ENCODE measurements at regions not wholly inside any gene's neighbourhood (a gene's known extent, or its start where the extent isn't known, plus 50 kb on each side); places are given as distances from the start of the nearest gene placed in this dataset.

- no TSS peak for BruUV-seq (replicated peaks)
- DNase-seq, result no peak
- TF ChIP-seq, protein P1, sequence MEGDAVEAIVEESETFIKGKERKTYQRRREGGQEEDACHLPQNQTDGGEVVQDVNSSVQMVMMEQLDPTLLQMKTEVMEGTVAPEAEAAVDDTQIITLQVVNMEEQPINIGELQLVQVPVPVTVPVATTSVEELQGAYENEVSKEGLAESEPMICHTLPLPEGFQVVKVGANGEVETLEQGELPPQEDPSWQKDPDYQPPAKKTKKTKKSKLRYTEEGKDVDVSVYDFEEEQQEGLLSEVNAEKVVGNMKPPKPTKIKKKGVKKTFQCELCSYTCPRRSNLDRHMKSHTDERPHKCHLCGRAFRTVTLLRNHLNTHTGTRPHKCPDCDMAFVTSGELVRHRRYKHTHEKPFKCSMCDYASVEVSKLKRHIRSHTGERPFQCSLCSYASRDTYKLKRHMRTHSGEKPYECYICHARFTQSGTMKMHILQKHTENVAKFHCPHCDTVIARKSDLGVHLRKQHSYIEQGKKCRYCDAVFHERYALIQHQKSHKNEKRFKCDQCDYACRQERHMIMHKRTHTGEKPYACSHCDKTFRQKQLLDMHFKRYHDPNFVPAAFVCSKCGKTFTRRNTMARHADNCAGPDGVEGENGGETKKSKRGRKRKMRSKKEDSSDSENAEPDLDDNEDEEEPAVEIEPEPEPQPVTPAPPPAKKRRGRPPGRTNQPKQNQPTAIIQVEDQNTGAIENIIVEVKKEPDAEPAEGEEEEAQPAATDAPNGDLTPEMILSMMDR (IDR thresholded peaks at IDR 0.05; ENCODE audit: insufficient read depth in 1 of 2, low read depth in 1 of 2, low read length in 1 of 2, severe bottlenecking in 1 of 2, unreplicated experiment in 1 of 2), result no peak
- Mint-ChIP-seq H3K9me3 (ENCODE audit: unreplicated experiment) (no peaks in the 10 kb centered on the region), H3K4me1 (ENCODE audit: low read depth, unreplicated experiment) (no peaks in the 10 kb centered on the region), H3K27ac (ENCODE audit: unreplicated experiment) (no peak overlapping the region), H3K4me3 (ENCODE audit: unreplicated experiment) (no peak overlapping the region), H3K36me3 (ENCODE audit: insufficient read depth, unreplicated experiment) (no peaks in the 10 kb centered on the region), H3K27me3 (ENCODE audit: insufficient read depth, unreplicated experiment) (no peaks in the 10 kb centered on the region)
- intact Hi-C loops (cut with micrococcal nuclease; ENCODE audit: unreplicated experiment), result no loop called here
- Histone ChIP-seq H3K9me3 (no peaks in the 10 kb centered on the region), H3K4me1 (no peaks in the 10 kb centered on the region), H3K36me3 (ENCODE audit: control insufficient read depth, insufficient read depth, low read length) (no peaks in the 10 kb centered on the region), H3K27me3 (replicated peaks; ENCODE audit: control insufficient read depth, insufficient read depth, low read length) (no peaks in the 10 kb centered on the region), H3K4me3 (ENCODE audit: low read depth, low read length) (no peak overlapping the region)
- CTCF ChIA-PET, result no interaction called here
- POLR2A ChIA-PET, result no interaction called here
Observed at GRCh38 chr11:23555085-23555484, 694.8 kb upstream of the CCDC179 start.

DNA sequence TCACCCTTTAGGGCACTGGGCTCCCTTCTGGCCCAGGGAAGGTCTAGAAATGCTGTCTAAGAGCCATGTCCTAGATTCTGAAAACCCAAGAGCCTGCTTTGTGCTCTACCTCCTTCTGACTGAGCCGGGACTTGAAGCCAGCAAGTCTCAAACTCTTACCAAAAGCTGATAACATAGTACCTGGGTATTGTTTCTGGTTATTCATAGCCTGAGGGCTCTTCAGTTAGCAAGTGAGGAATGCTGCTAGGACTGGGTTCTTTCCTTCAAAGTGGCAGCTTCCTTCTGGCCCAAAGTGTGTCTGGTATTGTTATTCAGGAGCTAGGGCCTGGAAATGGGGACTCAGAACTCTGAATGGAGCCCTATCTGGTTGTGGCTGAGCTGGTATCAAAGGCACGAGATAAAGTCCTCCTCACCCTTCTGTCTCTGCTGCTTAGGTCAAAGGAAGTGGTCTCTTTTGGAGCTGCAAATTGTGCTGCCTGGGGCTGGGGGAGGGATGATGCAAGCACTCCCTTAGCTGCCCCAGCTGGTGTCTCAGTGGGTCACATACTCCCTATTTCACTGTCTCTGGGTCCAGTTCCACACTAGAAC lies 696.0 kb upstream of the CCDC179 start:
- TF ChIP-seq, protein P1 (IDR thresholded peaks at IDR 0.05; ENCODE audit: insufficient read depth in 1 of 2, low read depth in 1 of 2, low read length in 1 of 2, severe bottlenecking in 1 of 2, unreplicated experiment in 1 of 2), result no peak
- DNase-seq, result no peak
- H3K27me3 ChIP-seq (replicated peaks; ENCODE audit: control insufficient read depth, insufficient read depth, low read length), result no peaks in the 10 kb centered on the region
- intact Hi-C loops (cut with micrococcal nuclease; ENCODE audit: unreplicated experiment), result no loop called here
- CTCF ChIA-PET, result no interaction called here
- POLR2A ChIA-PET, result no interaction called here
- H3K27me3 Mint-ChIP-seq (ENCODE audit: insufficient read depth, unreplicated experiment), result no peaks in the 10 kb centered on the region
- no peaks in the 10 kb centered on the region for H3K4me1 ChIP-seq
- H3K4me1 Mint-ChIP-seq (ENCODE audit: low read depth, unreplicated experiment), result no peaks in the 10 kb centered on the region
- no peaks in the 10 kb centered on the region for H3K9me3 ChIP-seq
- no peaks in the 10 kb centered on the region for H3K36me3 Mint-ChIP-seq (ENCODE audit: insufficient read depth, unreplicated experiment)
- no peak overlapping the region for H3K4me3 ChIP-seq (ENCODE audit: low read depth, low read length)
- no peak overlapping the region for H3K4me3 Mint-ChIP-seq (ENCODE audit: unreplicated experiment)
- H3K36me3 ChIP-seq (ENCODE audit: control insufficient read depth, insufficient read depth, low read length), result no peaks in the 10 kb centered on the region
- no TSS peak for BruUV-seq (replicated peaks)
- no peak overlapping the region for H3K27ac Mint-ChIP-seq (ENCODE audit: unreplicated experiment)
- no peaks in the 10 kb centered on the region for H3K9me3 Mint-ChIP-seq (ENCODE audit: unreplicated experiment)

GRCh38 chr11:23563591-23563990 lies 703.3 kb upstream of the CCDC179 start:
- TF ChIP-seq, protein P1 (IDR thresholded peaks at IDR 0.05; ENCODE audit: insufficient read depth in 1 of 2, low read depth in 1 of 2, low read length in 1 of 2, severe bottlenecking in 1 of 2, unreplicated experiment in 1 of 2), result no peak
- BruUV-seq (replicated peaks), result no TSS peak
- Mint-ChIP-seq H3K27ac (ENCODE audit: unreplicated experiment) (no peak overlapping the region), H3K27me3 (ENCODE audit: insufficient read depth, unreplicated experiment) (peaks cover 3% of the 10 kb centered on the region), H3K4me3 (ENCODE audit: unreplicated experiment) (no peak overlapping the region), H3K36me3 (ENCODE audit: insufficient read depth, unreplicated experiment) (no peaks in the 10 kb centered on the region), H3K9me3 (ENCODE audit: unreplicated experiment) (no peaks in the 10 kb centered on the region), H3K4me1 (ENCODE audit: low read depth, unreplicated experiment) (no peaks in the 10 kb centered on the region)
- DNase-seq, result no peak
- ChIA-PET POLR2A (no interaction called here), CTCF (no interaction called here)
- no peaks in the 10 kb centered on the region for H3K36me3 ChIP-seq (ENCODE audit: control insufficient read depth, insufficient read depth, low read length)
- no peak overlapping the region for H3K4me3 ChIP-seq (ENCODE audit: low read depth, low read length)
- intact Hi-C loops (cut with micrococcal nuclease; ENCODE audit: unreplicated experiment), result no loop called here
- no peaks in the 10 kb centered on the region for H3K27me3 ChIP-seq (replicated peaks; ENCODE audit: control insufficient read depth, insufficient read depth, low read length)
- H3K4me1 ChIP-seq, result no peaks in the 10 kb centered on the region
- H3K9me3 ChIP-seq, result no peaks in the 10 kb centered on the region
